GM19397 (cell line): ENCODE measurements at regions not wholly inside any gene's neighbourhood (a gene's known extent, or its start where the extent isn't known, plus 50 kb on each side); places are given as distances from the start of the nearest gene placed in this dataset.

ENCODE experiments used
- ATAC-seq: cut with Tn5 transposase; IDR thresholded peaks from one replicate; pipeline ENCODE4 v1.9.1; 2021; ENCODE audit warnings: mild to moderate bottlenecking, moderate library complexity; ENCODE audit not compliant: unreplicated experiment

DNA sequence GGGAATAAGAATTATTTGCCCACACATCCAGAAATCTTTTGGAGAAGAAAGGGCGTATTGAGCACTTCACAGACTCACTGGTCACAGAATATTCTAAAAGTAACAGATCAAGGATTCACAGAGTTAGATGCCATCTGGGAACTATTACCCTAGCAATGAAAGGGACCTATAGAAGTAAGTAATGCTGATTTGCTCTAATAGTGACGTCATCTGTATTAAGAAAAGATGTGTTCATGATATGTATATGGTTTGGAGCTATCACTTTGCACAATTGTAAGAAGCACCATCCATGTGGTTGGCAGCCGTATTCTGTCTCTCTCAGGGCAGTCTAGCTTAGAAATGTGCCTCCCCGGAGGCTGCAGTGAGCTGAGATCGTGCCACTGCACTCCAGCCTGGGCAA, 52.8 kb upstream of the SV2C start:
- ATAC-seq = no peak

DNA sequence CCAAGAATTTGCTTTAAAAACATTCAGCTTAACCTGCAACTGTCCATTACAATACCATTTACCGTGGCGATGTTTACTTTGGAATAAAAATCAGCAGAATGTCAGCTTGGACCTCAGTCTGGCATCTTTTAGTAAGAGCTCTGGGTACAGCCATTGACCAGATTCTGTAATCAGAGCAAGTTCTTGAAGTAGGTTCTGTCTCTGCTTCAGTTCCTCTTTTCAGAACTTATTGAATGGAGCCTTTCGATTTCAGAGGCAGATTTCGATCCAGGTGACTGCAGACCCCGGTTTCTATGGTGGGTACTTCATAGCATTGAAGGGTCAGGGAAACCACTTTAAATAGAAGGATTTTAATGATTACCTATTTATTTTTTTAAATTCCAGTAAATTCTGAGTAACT, 53.4 kb upstream of the SV2C start:
- no peak for ATAC-seq

DNA sequence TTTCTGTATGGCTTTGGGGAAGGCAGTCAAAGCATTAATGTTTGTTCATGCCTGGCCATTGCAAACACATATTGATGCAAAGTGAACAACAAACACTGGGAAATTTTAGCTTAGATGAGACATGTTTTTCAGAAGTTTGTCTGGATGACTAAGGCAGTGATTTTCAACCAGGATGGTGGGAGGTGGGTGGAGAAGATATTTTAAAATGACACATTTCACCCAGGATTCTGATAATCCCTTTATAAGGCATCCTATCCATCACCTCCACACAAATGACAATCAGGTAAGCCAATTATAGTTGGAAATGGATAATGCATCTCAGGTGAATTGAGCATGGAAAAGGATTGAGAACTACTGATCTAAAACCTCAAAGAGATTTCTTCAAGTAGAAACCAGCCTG, 57.4 kb upstream of the SV2C start:
- no peak for ATAC-seq

DNA sequence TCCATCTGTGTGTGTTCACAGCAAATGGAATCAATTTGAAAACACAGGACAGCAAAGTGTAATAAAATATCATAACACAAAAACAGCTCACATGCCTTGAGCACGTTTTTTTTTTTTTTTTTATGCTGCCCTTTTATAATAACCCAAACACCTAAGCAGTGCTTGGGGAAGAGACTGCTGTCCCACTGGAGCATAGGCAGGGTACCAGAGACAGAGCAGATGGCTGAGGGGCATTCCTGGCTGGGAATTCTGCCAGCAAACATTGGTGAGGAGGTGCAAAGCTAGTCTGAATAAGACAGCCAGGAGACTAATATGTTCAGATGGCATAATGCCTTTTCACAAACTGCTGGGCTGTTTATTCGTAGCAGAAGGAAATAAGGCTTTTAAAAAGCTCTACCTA, 58.1 kb upstream of the SV2C start:
- ATAC-seq = no peak

DNA sequence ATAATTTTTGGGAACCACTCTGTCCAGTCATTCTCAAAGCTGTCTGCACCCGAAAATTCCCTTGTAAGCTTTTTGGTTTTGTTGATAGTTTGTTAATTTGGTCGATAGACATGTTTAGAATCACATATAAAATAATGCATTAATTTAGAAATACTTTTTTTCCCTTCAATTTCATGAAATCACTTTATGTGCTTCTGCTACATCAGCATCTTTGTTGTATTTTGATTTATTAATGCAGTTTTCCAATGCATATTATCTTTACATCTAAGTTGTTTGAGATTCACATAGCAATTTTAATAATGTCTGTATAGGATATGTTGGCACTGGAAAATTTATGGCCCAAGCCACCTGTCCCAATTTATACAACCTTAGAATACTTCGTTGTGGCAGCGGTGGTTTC, 60.6 kb upstream of the SV2C start:
- ATAC-seq = no peak

DNA sequence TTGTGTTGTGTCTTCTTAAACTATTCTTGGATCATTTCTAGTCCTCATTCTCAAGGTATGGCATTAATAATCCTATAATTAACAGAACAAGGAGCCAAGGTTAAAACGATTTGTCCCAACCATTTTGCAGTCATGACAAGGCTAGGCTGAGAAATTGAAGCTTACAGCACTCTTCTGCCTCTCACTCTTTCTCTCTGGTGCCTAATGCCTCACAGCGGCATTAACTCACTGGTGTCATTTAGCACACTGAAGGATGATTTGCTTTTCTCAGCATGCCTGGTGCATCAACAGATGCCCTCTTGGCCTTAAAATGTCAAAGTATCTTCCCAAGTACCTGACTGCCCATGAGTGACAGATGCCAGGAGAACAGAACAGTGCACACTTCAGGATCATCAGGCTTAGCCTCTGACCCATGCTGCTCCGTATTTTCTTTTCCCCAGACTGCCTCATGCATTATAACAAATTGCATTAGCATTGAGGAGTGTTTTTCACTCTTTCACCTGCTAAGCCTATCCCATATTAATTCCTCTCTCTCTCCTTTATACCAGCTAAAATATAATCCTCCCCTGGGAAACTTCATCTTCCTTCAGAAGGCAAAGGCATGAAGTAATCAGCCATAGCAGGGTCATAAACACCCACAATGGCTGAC, 61.1 kb upstream of the SV2C start:
- no peak for ATAC-seq

DNA sequence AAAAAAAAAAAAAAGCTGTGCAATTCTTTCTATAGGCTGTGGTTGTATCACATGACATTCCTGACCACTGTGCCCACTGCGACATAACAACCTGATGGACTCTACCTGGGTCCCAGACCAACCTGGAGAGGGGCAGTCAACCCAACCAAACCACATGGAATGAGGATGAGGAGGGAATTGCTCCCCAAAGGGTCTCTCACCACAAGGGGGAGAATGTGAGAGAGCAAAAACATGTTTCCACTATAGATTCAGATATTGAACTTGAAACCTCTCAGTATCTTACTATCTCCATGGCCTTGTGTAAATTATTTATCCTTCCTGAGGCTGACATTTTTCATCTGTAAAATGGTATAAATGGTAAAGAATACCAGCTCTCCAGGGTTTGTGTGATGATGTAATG, 66.9 kb upstream of the SV2C start:
- ATAC-seq = no peak

DNA sequence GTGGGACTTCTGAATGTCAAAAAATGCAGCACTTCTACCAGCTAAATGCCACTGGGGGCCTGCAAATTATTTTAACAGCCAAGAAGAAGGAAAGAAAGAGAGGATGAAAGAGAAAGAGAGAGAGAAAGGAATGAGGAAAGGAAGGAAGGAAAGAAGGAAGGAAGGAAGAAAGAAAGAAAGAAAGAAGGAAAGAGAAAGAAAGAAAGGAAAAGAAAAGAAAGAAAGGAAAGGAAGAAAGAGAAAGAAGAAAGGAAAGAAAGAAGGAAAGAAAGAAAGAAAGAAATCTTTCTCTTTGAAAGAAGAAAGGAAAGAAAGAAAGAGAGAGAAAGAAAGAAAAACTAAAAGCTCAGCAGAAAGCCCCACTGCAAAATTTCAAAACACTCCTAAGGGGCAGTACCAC, 69.2 kb upstream of the SV2C start:
- ATAC-seq = no peak

DNA sequence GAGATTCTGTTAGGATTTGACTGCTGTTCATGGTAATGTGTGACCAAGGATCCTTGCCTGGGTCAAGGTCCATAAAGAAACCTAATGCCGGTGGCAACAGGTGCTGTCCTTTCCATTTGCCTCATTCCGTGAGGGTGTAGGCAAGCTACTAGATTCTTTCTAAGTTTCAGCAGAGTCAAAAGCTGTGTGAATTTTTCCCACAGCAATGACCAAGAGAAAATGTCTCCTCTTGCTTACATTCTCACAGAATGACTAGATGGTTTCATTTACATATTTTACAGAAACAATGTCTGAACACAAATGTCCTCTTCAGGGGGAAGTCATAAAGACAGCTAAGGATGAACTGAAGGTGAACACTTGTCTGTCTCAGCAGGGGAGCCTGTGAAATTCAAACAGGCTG, 75.3 kb upstream of the SV2C start:
- no peak for ATAC-seq

DNA sequence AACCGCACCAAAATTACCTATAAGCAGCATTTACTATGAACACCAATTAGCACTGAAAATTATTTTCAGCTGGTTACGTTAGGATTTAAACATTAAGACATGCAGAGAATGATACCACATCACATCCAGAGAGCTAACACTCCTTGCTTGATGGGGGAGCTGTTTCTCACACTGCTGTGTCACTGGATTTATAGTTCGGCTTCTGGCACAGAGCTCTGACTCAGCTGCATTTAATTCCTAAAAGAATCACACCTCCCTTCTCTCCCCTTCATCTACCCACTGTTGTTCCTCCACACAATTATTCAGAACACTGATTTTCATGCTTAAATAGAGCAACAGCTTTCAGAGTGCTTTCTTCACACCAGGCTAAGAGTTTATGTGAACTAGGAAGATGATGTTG, 82.6 kb upstream of the SV2C start:
- ATAC-seq = no peak

DNA sequence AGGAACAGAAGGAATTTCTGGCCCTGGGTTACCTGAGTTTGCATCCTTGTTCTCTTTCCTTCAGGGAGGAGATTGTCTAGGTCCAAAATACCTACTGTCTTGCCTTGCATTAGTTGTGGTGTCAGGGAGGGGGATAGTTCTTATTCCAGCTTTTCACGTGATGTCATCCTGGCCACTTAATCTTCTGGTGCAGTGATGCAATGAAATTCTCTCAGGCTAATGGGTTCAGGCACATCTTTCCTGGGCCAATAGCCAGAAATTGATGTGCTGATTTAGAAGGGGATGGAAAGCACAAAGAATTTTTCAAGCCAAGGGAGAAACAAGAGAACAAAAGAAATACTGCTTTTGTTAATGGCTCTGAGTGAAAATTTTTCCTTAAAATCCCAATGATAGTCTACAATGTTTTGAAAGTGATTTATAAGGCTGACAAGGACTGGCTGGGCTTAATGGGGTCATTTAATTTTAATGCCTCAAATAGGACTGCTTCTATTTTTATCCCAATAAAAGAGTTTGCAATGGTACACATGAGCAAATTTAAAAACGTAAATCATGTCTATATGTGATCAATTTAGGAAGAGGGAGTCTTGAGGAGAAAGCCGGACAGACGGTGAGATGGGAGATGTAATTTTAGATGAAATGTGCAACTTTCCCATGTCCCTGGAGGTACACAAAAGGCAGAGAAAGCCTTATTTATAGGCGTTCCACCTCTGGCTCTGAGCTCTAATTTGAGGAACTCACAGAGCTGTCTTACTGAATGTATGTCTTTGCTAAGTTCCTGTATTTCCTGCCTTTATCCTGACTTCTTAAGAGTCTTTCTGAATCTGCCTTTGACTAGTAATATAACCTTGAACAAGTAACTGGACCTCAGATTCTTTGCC, 89.3 kb upstream of the SV2C start:
- ATAC-seq = no peak

DNA sequence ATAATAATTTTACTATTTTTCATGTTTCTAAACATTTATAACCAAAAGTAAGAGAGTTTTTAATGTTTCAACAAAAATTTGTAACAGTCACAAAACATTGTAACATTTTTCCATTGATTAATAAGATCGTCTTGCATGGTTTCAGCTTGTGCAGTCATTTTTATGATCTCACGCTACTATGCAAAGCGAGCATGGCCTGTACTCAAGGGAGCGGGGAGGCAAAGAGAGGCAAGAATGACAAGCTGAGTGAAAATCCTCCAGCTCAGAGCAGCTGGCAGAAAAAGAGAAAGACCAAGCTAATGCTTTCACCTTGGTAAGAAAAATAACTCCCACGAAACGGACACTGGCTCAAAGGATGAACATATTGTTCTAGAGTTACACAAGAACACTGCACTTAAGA, 90.0 kb upstream of the SV2C start:
- ATAC-seq = no peak

DNA sequence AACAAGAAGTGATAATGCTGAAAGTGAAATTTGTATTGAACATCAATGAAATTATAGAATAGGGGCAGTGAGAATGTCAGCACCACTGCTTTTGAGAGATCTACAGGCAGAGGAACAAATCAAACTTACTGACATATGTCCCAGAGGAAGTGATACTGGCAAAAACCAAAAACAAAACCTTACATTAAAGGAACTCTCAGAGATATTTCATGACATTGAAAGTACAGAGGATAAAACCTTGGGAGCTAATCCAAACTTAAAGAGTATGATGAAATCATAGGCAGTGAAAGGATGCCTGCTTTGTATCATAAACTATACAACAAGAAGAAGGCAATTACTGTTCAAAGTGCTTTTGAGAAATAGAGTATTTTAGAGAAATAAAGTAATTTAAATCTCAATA, 90.4 kb upstream of the SV2C start:
- no peak for ATAC-seq

DNA sequence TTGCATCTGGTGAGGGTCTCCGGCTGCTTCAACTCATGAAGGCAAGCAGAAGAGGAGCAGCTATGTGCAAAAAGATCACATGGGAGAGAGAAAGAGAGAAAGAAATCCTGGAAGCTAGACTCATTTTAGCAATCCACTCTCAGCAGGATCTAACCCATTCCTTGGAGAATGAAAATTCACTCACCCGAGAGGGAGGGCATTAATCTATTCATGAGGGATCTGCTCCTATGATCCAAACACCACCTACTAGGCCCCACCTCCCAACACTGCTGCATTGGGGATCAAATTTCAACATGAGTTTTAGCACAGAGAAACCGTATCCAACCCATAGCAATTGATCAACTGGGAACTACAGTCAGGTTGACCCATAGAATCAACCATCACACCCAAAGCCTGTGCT, 98.1 kb upstream of the SV2C start:
- ATAC-seq = no peak

DNA sequence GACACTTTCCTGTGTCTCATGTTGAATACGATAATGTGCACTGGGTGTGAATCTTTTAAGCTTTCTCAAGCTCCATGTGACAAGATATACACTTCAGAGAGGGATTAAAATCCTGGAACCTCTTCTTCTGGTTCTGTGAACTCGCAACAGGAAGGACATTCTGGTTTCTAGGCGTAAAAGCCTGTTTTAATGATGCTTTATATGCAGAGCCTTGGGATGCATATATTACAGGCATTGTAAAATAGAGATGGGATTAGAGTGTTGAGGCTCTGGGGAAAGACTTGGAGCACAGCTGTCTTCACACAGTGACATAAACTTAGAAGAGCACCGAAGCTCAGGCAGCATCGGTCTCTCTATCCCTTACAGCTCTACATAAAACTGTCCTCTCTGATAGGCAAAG, 107.7 kb upstream of the SV2C start:
- no peak for ATAC-seq

DNA sequence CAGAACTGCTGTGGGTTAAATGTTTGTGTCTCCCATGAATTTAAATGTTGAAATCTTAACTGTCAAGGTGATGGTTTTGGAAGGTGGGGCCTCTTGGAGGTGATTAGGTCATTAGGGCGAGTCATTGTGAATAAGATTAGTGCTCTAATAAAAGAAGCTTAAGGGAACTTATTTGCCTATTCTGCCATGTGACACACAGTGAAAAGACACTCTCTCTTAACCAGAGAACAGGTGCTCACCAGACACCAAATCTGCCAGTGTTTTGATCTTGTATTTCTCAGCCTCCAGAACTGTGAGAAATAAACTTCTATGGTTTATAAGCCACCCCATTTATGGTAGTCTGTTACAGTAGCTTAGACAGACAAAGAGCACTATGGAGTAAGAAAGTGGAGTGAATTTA, 117.9 kb upstream of the SV2C start:
- no peak for ATAC-seq

DNA sequence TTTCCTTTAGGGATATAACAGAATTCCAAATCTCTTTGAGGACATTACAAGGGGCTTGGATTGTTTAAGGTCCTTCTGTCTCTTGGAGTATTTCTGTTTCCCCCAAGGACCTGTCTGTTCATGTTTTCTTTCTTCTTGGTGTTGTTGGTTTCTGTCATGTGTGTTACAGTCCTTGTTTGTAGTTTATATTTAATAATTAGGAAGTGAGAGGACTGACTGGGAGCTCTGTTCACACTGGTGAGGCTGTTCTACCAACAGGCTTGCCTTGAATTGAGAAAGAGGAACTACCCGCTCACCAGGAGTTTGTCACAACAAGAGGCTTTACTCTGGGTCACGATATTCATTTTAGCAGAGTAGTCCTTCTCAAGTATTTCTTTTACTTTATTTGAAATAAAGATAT, 119.2 kb upstream of the SV2C start:
- no peak for ATAC-seq

DNA sequence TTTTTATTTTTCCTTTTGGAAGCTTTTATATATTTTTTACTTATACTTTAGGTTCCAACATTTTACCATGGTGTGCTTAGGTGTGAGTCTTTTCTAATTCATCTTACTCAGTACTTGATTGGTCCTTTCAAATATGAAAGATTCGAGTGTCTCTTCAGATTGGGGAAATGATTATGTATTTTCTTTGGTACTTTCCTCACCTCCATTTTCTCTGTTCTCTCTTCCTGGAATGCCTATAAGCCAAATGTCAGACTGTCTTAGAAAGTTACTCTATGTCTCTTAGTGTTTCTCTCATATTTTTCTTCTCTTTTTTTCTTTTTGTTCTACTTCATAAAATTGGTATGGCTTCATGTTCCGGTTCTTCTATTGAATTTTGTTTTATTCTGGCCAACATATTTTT, 119.6 kb upstream of the SV2C start:
- no peak for ATAC-seq

DNA sequence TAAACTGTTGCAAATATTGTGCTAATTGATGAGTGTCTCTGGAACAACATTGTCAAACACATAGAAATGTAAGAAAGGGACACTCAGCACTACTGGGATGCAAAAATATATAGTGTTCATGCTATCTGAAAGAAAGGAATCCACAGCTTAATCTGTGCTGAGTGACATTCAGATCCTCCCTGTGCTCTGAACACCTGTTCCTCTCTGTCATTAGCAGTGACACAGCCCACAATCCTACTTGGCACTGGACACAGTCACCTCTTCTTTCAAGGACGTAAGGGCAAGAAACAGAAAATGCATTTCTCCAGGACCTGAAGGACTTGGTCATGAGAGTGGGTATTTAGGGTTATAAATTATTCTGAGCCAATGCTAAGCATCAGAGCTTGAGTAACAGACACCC, 121.4 kb upstream of the SV2C start:
- ATAC-seq = no peak

DNA sequence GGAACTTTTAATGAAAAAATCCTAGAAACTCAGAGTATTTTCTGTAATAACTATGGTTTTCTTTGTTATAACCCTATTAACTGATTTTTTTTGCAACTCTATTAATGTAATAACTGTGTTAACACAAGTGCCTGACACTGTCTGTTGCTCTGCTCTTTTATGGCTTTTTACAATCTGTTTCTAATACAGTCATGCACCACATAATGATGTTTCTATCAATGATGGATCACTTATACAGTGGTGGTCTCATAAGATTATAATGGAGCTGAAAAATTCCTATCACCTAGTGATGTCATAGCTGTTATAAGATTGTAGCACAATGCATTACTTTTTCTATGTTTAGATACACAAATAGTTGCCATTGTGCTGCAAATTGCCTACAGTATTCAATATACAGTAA, 123.1 kb upstream of the SV2C start:
- ATAC-seq = no peak

DNA sequence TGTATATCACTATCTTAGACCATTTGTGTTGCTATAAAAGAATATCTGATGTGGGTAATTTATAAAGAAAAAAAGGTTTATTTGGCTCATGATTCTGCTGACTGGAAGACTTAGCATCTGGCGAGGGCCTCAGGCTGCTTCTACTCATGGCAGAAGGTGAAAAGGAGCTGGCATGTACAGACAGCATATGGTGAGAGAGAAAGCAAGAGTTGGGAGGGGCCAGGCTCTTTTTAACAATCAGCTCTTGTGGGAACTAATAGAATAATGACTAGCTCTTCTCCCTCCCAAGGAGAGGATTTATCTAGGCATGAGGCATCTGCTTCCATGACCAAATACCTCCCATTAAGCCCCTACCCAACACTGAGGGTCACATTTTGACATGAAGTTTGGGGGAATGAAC, 130.2 kb upstream of the SV2C start:
- no peak for ATAC-seq

DNA sequence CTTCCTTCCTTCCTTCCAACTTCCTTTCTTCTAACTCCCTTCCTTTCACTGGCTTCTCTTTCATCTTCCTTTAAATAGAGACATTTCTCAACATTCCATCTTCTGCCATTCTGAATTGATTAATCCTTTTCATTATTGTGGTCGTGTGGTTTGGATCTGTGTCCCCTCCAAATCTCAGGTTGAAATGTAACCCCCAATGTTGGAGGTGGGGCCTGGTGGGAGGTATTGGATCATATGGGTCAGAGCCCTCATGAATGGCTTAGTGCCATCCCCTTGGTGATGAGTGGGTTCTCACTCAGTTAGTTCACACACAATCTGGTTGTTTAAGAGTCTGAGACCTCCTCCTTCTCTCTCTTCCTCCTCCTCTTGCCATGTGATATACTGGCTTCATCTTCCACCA, 130.9 kb upstream of the SV2C start:
- no peak for ATAC-seq

DNA sequence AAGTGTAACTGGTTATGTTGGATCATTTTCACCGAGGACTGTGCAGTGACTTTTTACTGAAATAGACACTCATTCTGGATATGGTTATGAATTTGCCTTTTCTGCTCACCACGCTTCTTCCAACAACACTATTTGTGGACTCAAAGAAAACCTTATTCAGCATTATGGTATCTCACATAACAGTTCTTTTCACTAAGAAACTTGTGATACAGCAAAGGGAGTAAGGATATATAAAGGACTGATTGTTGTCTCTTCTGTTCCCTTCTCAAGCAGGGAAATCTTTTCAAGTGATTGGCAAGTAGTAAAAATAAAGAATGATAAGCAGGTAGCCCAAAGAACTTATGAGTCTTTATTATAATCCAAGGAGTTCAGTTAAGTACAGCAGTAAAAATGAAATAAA, 131.5 kb upstream of the SV2C start:
- ATAC-seq = no peak
